ENCODE measurements at regions not wholly inside any gene's neighbourhood (a gene's known extent, or its start where the extent isn't known, plus 50 kb on each side); places are given as distances from the start of the nearest gene placed in this dataset.
"Not testable (repeated sequence)": the region's sequence is repeated elsewhere in the genome, so short reads cannot be mapped to it uniquely, and the experiment has no call there.

- no peak for DNase-seq
Measured at GRCh38 chr4:37771771-37772170, 54.7 kb upstream of the PGM2 start.

GRCh38 chr4:37770016-37770415 is 56.5 kb upstream of the PGM2 start:
- no peak for DNase-seq

GRCh38 chr4:37769391-37769989 is 57.0 kb upstream of the PGM2 start:
- DNase-seq = no peak

- peak; percentile 53 for DNase-seq
Measured at GRCh38 chr4:37767546-37767945, 58.9 kb upstream of the PGM2 start.

GRCh38 chr4:37767019-37767418 is 59.5 kb upstream of the PGM2 start:
- no peak for DNase-seq

- no peak for DNase-seq
Measured at GRCh38 chr4:37765741-37766140, 60.7 kb upstream of the PGM2 start.

- no peak for DNase-seq
Measured at GRCh38 chr4:37763831-37764230, 62.7 kb upstream of the PGM2 start.

- no peak for DNase-seq
Measured at GRCh38 chr4:37762991-37763368, 63.5 kb upstream of the PGM2 start.

- no peak for DNase-seq
Measured at GRCh38 chr4:37762294-37762990, 64.0 kb upstream of the PGM2 start.

- DNase-seq = no peak
Measured at GRCh38 chr4:37760840-37761239, 65.6 kb upstream of the PGM2 start.

GRCh38 chr4:37759833-37760232 is 66.7 kb upstream of the PGM2 start:
- no peak for DNase-seq

- no peak for DNase-seq
Measured at GRCh38 chr4:37758226-37758625, 68.3 kb upstream of the PGM2 start.

GRCh38 chr4:37757761-37758160 is 68.7 kb upstream of the PGM2 start:
- no peak for DNase-seq

- DNase-seq = no peak
Measured at GRCh38 chr4:37757121-37757520, 69.4 kb upstream of the PGM2 start.

GRCh38 chr4:37754410-37755185 is 68.4 kb upstream of the RELL1 start:
- no peak for DNase-seq

GRCh38 chr4:37749398-37749988 is 63.3 kb upstream of the RELL1 start:
- DNase-seq = no peak

- peak; percentile 84 for DNase-seq
Measured at GRCh38 chr4:37748485-37748884, 62.3 kb upstream of the RELL1 start.

GRCh38 chr4:37747772-37748330 is 61.7 kb upstream of the RELL1 start:
- no peak for DNase-seq

- not testable (repeated sequence) for DNase-seq
Measured at GRCh38 chr4:37746852-37747251, 60.7 kb upstream of the RELL1 start.

GRCh38 chr4:37745946-37746345 is 59.8 kb upstream of the RELL1 start:
- DNase-seq = no peak

GRCh38 chr4:37742149-37742548 is 56.0 kb upstream of the RELL1 start:
- no peak for DNase-seq

GRCh38 chr4:37741564-37741963 is 55.4 kb upstream of the RELL1 start:
- no peak for DNase-seq

GRCh38 chr4:37740546-37740945 is 54.4 kb upstream of the RELL1 start:
- DNase-seq = no peak

- no peak for DNase-seq
Measured at GRCh38 chr4:37737466-37737865, 51.3 kb upstream of the RELL1 start.
